GM18909 (cell line): ENCODE measurements at regions not wholly inside any gene's neighbourhood (a gene's known extent, or its start where the extent isn't known, plus 50 kb on each side); places are given as distances from the start of the nearest gene placed in this dataset.
A peak's percentile ranks its signal among the peaks of the same experiment; 100 is the strongest.
"Not testable (repeated sequence)": the region's sequence is repeated elsewhere in the genome, so short reads cannot be mapped to it uniquely, and the experiment has no call there.

ENCODE experiments used
- ATAC-seq: cut with Tn5 transposase; IDR thresholded peaks from one replicate; pipeline ENCODE4 v1.9.1; 2021; ENCODE audit warnings: mild to moderate bottlenecking; ENCODE audit not compliant: unreplicated experiment, poor library complexity

DNA sequence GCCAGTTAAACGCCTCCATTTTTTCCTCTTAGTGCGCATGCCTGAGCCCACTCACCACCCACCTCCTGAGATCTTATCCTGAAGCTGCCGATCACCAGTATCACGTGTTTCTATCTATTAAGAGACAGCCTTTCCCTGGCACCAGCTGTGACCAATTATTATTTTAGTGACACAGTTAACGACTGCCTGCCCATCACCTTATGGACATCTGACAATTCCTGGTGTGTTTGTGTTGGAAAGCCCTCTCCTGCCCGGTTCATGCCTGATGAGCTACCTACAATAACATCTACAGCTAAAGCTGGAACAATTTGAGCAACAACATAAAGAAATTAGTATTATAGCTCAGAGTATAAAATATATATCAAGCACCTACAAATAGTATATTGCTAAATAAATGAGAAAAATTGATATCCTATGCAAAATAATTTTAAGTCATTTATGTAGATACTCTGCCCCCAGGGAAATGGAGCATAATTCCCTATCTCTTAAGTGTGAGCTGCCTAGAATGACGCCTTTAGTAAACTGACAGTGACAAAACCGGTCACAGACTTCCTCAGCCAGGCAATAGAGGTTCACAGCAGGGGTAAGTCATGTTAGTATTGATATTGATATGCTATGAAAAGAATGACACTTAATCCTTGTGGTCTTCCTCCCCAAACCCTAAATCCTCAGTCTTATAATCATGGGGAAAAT, 862.2 kb downstream of the TRAM1L1 start:
- ATAC-seq: no peak

DNA sequence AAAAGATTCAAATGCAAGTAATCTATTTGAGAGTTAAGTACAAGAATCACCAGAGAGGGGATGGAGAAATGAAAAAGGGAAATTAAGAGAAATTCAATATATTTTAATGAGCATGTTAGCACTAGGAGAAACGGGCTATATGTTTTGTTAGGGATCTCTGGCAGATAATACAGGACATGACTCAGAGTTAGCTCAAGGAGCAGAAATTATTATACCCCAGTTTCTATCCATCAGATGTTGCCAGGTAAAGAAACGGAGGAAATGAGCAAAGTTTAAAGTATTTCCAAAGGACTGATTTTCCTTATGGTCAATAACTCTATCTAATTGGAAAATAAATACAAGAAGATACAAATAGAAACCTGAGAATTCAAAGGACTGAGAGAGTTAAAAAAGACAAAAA, 867.6 kb downstream of the TRAM1L1 start:
- ATAC-seq: no peak

DNA sequence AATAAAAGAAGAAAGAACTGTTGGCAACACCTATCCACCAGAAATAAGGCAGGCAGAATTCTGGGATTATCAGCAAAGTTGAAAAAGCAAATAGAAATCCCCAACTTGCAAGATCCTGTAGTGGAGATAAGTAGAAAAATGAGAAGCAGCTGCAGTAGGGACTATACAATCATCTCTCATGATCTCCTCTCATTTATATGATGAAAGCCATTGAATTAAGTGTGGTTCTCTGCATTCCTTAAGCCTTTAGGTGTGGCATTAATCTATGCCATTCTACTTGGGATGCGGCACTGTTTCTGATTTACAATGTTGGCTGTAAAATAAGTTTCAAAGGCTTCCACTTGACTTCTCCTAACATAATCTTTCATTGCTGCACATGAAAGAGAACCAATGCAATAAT, 869.8 kb downstream of the TRAM1L1 start:
- ATAC-seq: no peak

DNA sequence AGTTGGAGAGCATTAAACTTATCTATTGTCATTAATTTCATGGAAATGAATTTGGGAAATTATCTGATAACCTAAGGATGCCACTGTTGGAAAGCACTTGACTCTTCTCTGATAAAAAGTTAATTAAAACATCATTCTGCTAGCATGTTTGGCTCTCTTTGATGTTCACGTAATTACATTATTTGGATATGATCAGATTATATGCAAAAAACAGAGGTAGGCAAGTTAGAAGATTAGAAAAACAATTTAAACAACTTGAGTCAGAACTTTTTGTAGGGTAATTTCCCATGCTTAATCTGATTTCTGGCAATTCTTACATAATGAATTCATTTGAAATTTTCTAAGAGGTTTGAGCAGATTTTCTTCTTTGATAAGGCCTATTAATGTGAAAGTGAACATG, 882.9 kb downstream of the TRAM1L1 start:
- no peak for ATAC-seq

DNA sequence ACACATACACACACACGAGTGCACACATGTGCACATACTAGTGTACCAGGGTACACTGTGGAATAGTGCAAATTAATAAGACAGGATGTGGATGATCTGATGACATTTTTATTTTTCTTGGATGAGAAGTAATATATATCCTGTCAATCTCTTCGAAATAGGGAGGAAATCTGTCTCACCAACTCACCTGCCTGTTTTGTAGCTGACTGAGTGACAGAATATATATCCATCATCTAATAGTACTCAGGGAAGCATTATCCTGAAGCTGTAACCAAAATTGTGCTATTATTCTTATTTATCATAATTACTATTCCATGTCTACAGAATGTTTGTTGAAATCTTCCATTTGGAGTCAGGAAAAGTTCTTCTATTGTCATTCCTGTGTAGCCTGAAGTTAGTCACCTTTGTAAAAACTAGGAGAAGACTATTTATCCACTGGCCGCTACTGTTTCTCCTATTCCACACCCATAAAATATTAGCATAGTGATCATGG, 888.0 kb downstream of the TRAM1L1 start:
- no peak for ATAC-seq

DNA sequence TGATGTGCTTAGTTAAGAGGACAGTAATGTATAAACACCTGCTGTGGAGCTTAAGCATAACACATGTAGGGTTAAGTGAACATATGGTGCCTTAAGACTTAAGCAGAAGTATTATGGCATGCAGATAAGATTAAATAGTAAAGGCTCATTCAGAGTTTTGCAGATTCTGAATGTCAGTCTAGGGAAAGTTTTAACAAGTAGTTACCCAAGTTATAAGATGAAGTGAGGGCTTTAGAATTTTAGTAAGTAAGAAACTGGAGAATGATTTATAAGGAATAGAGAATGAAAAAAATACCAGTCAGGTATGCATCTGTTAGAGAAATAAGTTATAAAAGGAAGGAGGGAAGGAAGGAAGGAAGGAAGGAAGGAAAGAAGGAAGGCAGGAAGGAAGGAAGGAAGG, 902.1 kb downstream of the TRAM1L1 start:
- ATAC-seq: no peak

DNA sequence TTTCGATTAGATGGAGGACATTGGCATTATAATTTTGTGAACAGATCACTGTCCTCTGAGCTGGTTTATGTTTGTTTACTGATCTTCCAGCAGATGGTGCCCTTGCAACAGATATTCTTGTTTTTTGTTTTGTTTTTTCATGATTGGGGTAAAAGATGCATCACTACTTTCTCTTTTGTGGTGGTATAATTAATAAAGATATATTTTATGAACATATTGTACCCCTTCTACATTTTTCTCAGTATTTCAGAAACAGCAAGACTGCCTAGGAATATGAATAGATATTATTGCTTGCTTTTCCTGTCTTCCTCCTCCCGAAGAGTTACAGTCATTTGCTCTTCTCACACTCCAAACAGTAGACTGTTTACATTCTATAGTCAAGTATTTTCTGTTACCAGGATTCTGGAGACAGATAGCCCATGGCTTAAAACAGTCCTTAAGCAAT, 905.2 kb downstream of the TRAM1L1 start:
- peak; percentile 72 for ATAC-seq

DNA sequence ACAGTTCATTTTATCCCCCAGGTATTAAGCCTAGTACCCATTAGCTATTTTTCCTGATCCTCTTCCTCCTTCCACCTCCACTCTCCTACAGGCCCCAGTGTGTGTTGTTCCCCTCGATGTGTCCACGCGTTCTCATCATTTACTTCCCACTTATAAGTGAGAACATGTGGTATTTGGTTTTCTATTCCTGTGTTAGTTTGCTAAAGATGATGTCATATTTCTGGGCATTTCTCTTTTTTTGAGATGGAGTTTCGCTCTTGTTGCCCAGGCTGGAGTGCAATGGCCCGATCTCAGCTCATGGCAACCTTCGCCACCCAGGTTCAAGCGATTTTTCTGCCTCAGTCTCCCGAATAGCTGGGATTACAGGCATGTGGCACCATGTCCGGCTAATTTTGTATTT, 934.0 kb downstream of the TRAM1L1 start:
- not testable (repeated sequence) for ATAC-seq

DNA sequence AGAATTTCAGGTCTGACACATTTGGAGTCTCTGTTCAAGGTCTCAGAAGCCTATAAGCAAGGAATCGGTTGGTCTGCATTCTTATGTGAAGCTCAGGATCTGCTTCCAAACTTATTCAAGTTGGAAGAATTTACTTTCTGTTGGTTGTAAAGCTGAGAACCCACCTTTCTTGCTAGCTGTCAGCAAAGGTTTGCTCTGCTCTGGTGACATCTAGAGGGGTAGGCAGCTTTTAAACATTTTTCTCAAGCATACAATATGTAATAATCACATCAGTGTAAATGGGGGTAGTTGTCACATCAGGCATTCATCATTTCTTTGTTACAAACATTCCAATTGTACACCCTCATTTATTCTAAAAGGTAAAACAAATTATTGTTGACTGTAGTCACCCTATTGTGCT, 935.2 kb downstream of the TRAM1L1 start:
- ATAC-seq: no peak

DNA sequence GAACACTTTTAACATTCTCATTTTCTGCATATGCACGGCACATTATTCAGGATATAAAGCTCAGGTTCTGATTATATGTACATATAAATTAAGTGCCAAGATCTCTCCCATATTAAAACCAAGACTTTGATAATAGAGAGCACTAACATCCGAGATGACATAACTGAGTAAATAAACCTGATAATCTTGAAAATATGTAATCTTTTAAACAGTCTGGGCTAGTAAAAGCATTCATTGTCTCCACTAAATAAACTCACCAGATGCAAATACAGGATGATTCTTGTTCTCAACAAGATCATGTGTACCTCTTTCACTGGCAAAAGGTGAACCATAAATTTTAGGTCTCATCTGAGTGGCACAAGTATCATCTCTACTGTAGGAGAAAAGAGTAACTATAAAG, 942.2 kb downstream of the TRAM1L1 start:
- no peak for ATAC-seq

DNA sequence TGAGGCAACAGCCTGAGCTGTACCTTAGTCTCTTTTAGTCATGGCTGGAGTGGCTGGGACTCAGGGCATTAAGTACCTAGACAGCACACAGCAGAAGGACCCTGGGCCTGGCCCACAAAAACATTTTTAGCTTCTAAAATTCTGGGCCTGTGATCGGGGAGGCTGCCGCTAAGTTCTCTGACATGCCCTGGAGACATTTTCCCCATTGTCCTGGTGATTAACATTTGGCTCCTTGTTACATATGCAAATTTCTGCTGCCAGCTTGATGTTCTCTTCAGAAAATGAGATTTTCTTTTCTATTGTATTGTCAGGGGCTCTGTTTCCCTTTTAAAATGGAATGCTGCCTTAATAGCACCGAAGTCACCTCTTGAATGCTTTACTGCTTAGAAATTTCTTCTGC, 952.4 kb downstream of the TRAM1L1 start:
- ATAC-seq: no peak

DNA sequence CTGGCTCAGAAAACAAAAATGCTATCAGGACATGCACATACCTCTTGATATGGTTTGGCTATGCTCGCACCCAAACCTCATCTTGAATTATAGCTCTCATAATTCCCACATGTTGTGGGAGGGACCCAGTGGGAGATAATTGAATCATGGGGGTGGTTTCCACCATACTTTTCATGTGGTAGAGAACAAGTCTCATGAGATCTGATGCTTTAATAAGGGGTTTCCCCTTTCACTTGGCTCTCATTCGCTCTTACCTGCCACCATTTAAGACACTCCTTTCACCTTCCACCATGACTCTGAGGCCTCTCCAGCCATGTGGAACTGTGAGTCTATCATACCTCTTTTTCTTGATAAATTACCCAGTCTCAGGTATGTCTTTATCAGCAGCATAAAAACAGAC, 958.6 kb downstream of the TRAM1L1 start:
- no peak for ATAC-seq

DNA sequence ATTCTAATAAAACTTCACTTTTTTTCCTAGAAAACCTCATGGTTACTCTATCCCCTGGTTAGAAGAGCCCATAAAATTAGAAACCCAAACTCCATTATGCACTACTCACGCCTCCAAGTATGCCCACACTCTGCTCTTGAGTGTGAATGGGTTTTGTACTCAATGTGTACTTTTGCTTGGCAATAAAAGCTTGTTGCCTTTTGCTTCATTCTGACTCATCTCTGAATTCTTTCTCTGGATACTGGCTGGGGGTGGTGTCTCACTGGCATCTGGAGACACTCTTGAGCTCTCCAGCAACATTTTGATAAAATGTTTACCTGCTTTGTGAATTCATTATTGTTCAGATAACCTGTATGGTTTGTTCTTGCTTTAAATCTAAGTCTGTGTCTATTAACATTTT, 963.3 kb downstream of the TRAM1L1 start:
- no peak for ATAC-seq

DNA sequence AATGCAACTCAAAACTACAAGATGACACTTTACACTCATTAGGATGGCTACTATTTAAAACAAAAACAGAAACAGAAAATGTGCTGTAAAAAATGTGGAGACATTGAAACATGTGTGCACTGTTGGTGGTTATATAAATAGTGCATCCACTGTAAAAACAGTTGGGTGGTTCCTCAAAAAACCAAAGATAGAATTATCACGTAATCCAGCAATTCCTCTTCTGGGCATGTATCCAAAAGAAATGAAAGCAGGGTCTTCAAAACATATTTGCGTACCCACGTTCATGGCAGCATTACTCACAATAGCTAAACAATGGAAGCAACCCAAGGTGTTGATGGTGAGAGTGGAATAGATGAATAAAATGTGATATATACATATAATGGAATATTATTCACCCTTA, 967.2 kb downstream of the TRAM1L1 start:
- ATAC-seq: no peak

DNA sequence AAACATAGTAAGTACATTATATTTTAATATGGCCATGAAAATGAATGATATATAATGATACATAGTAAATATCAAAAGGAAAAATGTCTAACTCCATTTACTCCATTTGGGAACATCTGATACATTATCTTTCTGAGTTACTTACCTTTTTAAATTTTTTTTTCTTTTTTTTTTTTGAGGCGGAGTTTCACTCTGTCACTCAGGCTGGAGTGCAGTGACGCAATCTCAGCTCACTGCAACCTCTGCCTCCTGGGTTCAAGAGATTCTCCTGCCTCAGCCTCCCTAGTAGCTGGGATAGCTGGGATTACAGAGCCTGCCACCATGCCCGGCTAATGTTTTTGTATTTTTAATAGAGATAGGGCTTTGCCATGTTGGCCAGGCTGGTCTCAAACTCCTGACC, 972.5 kb downstream of the TRAM1L1 start:
- ATAC-seq: not testable (repeated sequence)

DNA sequence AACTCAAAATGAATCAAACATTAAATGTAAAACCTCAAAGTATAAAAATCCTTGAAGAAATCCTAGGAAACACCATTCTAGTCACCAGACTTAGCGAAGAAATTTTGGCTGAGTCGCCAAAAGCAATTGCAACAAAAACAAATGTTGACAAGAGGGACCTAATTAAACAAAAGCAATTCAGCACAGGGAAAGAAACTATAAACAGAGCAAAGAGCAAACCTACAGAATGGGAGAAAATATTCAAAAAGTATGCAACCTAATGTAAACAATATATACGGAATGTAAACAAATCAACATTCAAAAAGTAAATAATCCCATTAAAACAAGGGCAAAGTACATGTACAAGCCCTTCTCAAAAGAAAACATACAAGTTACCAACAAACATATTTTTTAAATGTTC, 974.7 kb downstream of the TRAM1L1 start:
- no peak for ATAC-seq

DNA sequence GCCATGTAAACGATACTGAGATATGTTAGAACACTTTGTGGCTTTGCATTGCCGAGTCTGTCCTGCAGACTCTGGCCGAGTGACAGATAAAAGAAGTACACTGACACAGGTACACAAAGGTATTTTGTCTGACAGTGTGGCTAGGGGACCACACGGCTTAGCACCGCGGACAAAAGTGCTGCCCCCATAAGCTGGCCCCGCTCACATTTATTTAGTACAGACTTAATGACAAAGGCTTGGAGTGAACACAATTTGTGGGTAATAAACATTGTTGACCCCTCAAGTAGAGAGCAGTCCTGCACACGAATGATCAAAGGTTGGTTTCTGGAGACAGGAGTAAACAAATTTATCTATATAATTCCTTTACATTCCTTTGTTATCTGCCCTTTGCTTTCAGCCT, 976.8 kb downstream of the TRAM1L1 start:
- ATAC-seq: no peak

DNA sequence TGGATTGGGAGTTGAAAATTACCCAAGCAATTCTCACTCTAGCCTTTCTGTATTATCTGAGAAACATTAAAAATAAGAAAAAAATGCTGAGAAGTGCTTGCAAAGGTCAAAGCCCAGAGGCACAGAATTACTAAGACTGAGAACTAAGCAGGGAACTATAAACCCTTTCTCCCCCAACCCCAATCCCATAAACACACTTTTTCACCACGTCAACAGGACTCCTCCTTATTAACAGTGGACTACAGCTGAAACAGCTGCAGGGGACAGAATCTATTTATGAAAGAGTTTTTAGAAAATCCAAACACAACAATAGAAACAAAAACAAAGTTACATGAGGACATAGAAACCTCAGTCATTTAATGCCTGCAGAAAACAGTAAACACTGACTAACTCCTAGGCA, 984.1 kb downstream of the TRAM1L1 start:
- no peak for ATAC-seq

DNA sequence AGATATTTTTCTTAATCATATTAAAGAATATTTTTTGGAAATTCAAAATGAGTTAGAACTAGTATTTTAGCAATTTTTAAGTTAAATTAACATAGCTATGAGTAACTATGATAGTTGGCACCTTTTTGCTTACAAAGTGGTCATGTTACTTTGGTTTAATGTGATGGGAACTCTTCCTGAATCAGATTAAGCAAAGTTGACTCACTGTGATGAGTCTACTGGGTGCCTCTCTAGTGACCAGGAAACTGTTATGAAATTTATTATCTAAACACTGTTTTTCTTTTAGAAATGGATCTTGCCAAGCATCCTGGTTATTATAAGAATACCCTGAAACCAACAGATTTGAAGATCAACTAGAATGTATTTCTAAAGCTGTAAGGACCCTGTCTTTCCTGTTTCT, 985.8 kb downstream of the TRAM1L1 start:
- no peak for ATAC-seq

DNA sequence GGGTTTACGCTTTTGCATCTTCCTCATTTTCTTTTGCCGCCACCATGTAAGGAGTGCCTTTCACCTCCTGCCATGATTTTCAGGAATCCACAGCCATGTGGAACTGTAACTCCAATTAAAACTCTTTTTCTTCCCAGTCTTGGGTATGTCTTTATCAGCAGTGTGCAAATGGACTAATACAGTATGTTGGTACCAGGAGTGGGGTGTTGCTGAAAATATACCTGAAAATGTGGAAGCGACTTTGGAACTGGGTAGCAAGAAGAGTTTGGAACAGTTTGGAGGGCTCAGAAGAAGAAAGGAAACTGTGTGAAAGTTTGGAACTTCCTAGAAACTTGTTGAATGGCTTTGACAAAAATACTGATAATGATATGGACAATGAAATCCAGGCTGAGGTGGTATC, 983.9 kb upstream of the NDST4 start:
- ATAC-seq: not testable (repeated sequence)

DNA sequence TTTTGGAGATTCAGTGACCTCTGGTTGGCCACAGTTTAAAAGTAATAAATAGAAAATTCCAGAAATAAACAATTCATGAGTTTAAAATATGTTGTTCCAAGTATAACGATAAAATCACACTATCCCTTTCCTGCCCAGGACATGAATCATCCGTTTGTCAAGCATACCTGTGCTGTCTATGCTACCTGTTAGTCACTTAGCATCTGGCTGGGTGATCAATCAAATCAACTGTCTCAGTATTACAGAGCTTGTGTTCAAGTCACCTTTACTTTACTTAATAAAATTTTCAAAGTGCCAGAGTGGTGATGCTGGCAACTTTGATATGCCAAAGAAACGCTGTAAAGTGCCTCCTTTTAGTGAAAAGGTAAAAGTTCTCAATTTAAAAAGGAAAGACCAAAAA, 979.5 kb upstream of the NDST4 start:
- ATAC-seq: no peak

DNA sequence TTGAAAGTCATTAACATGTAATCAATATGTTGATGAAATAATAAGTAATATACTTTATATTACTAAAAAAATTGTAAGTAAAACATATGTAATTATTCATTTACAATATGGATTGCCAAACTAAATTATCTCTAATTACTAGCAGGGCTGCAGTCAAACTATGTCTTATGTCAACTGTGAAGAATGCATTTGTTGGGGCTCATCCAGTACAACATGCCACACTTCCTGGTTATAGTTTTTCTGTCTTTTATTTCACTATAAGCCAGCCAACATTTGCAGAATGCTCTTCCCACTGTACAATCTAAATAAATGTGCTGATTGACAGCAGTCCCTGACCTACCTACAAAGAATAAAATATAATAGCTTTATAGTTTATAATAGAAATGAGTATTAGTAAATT, 975.4 kb upstream of the NDST4 start:
- ATAC-seq: no peak
